ENCODE measurements at regions not wholly inside any gene's neighbourhood (a gene's known extent, or its start where the extent isn't known, plus 50 kb on each side); places are given as distances from the start of the nearest gene placed in this dataset.

GRCh38 chr14:62179367-62180018, 417.3 kb downstream of the SNAPC1 start:
- Histone ChIP-seq H3K27me3 (ENCODE audit: control insufficient read depth in 5 of 5, insufficient read depth in 4 of 5, low read length in 5 of 5) (peaks cover 0 to 4% (median 0%) of the 10 kb centered on the region in 5 donors), H3K9me3 (ENCODE audit: control insufficient read depth in 5 of 5, low read length in 5 of 5) (no peaks in the 10 kb centered on the region), H3K4me3 (ENCODE audit: low read depth in 1 of 5, low read length in 5 of 5) (no peak overlapping the region), H3K9ac (ENCODE audit: low read length in 5 of 5) (no peak overlapping the region), H3K27ac (ENCODE audit: low read depth, low read length) (no peak overlapping the region), H3K4me1 (ENCODE audit: control insufficient read depth in 5 of 5, insufficient read depth in 5 of 5, low read length in 5 of 5) (no peaks in the 10 kb centered on the region), H3K36me3 (ENCODE audit: control insufficient read depth in 5 of 5, insufficient read depth in 5 of 5, low read length in 5 of 5) (no peaks in the 10 kb centered on the region)

DNA sequence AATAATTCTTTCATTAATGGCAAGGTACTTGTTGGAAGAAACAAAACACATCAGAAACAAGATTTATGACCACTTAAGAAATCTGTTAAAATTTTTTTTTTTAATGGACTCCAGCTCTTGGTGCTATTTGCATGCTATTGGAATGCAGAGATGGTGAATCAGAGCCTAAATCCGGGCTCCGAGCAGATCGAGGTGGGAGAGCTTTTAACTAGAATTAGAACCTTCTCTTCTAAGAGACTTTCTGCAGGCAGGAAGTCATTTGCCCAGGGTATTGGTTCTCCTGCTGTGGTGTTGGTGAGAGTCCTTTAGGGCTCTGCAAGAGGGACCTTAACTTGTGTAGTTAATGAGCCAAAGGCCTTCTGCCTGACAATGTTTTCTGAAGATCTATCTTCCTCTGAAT, 419.4 kb downstream of the SNAPC1 start:
- Histone ChIP-seq H3K36me3 (ENCODE audit: control insufficient read depth in 5 of 5, insufficient read depth in 5 of 5, low read length in 5 of 5) (no peaks in the 10 kb centered on the region), H3K9me3 (ENCODE audit: control insufficient read depth in 5 of 5, low read length in 5 of 5) (no peaks in the 10 kb centered on the region), H3K4me1 (ENCODE audit: control insufficient read depth in 5 of 5, insufficient read depth in 5 of 5, low read length in 5 of 5) (no peaks in the 10 kb centered on the region), H3K4me3 (ENCODE audit: low read depth in 1 of 5, low read length in 5 of 5) (no peak overlapping the region), H3K27me3 (ENCODE audit: control insufficient read depth in 5 of 5, insufficient read depth in 4 of 5, low read length in 5 of 5) (peaks cover 0 to 3% (median 0%) of the 10 kb centered on the region in 5 donors), H3K27ac (ENCODE audit: low read depth, low read length) (no peak overlapping the region), H3K9ac (ENCODE audit: low read length in 5 of 5) (no peak overlapping the region)

DNA sequence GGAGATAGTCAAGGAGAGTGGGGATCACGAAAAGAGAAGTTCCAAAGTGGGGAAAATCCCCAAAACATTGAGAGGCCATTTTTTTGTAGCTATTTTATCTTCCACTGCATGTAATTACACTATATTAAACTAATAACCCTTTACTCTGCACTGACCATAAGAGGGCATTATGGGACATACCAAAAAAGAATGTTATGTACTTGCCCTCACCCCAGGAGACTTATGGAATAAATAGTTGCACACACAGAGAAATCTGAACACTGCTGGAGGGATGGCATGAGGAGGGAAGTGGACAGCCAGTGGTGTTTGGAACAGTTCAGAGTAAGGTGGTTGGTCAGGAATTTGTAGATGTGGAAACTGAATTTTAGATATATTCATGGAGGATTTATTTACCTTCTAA, 422.9 kb downstream of the SNAPC1 start:
- Histone ChIP-seq H3K27ac (ENCODE audit: low read depth, low read length) (no peak overlapping the region), H3K36me3 (ENCODE audit: control insufficient read depth in 5 of 5, insufficient read depth in 5 of 5, low read length in 5 of 5) (no peaks in the 10 kb centered on the region), H3K9ac (ENCODE audit: low read length in 5 of 5) (no peak overlapping the region), H3K4me1 (ENCODE audit: control insufficient read depth in 5 of 5, insufficient read depth in 5 of 5, low read length in 5 of 5) (no peaks in the 10 kb centered on the region), H3K4me3 (ENCODE audit: low read depth in 1 of 5, low read length in 5 of 5) (no peak overlapping the region), H3K27me3 (ENCODE audit: control insufficient read depth in 5 of 5, insufficient read depth in 4 of 5, low read length in 5 of 5) (peaks cover 0 to 3% (median 0%) of the 10 kb centered on the region in 5 donors), H3K9me3 (ENCODE audit: control insufficient read depth in 5 of 5, low read length in 5 of 5) (no peaks in the 10 kb centered on the region)

DNA sequence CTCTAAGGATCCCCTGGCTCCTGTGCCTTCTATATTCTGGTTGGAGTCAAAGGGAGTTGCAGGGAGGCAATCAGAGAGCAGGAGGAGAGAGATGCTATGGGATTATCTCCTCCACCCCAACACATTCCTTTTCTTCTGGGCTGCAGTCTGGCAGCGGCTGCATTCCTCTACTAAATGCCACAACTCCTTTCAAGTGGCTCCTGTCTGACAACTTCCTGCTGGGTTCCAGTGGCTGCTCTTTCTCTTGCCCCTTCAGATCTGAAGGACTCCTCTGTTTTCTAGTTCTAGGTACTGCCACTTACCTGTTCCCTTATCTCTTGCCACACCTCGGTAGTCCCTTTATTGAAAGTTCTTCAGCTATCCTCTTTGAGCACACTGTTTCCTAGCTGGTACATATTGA, 425.0 kb downstream of the SNAPC1 start:
- Histone ChIP-seq H3K27me3 (ENCODE audit: control insufficient read depth in 5 of 5, insufficient read depth in 4 of 5, low read length in 5 of 5) (peaks cover 0 to 3% (median 0%) of the 10 kb centered on the region in 5 donors), H3K9me3 (ENCODE audit: control insufficient read depth in 5 of 5, low read length in 5 of 5) (no peaks in the 10 kb centered on the region), H3K9ac (ENCODE audit: low read length in 5 of 5) (no peak overlapping the region), H3K4me1 (ENCODE audit: control insufficient read depth in 5 of 5, insufficient read depth in 5 of 5, low read length in 5 of 5) (no peaks in the 10 kb centered on the region), H3K4me3 (ENCODE audit: low read depth in 1 of 5, low read length in 5 of 5) (no peak overlapping the region), H3K27ac (ENCODE audit: low read depth, low read length) (no peak overlapping the region), H3K36me3 (ENCODE audit: control insufficient read depth in 5 of 5, insufficient read depth in 5 of 5, low read length in 5 of 5) (no peaks in the 10 kb centered on the region)

DNA sequence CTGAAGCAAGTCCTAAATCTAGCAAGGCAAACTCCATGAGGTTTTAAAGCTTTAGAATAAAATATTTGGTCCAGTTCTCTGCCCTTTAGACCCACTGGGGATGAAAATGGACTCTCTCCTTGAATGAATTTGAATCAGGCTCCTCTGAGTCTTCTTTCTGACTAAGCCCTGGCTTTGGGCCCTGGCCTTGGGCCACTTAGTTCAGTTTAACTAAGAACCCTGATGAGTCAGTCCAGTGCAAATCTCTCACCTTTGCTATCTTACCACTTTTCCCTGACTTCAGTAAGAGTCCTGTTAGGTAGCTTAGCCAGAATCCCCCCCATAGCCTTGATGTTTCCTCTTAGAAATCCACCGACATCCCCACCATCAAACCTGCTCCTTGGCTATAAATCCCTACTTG, 427.5 kb downstream of the SNAPC1 start:
- Histone ChIP-seq H3K9ac (ENCODE audit: low read length in 5 of 5) (no peak overlapping the region), H3K36me3 (ENCODE audit: control insufficient read depth in 5 of 5, insufficient read depth in 5 of 5, low read length in 5 of 5) (no peaks in the 10 kb centered on the region), H3K9me3 (ENCODE audit: control insufficient read depth in 5 of 5, low read length in 5 of 5) (no peaks in the 10 kb centered on the region), H3K4me1 (ENCODE audit: control insufficient read depth in 5 of 5, insufficient read depth in 5 of 5, low read length in 5 of 5) (no peaks in the 10 kb centered on the region), H3K4me3 (ENCODE audit: low read depth in 1 of 5, low read length in 5 of 5) (no peak overlapping the region), H3K27me3 (ENCODE audit: control insufficient read depth in 5 of 5, insufficient read depth in 4 of 5, low read length in 5 of 5) (no peaks in the 10 kb centered on the region), H3K27ac (ENCODE audit: low read depth, low read length) (no peak overlapping the region)

DNA sequence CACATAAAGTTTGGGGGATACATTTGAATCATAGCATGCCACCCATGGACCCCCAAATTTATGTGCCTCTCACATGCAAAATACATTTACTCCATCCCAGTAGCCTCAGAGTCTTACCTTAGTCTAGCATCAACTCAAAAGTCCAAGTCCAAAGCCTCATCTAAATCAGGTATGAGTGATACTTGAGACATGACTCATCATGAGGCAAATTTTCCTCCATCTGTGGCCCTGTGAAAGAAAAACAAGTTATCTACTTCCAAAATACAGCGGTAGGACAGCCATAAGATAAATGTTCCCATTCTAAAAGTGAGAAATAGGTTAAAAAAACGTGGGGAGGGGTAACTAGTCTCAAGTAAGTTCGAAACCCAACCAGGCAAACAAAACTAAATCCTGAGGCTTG, 444.2 kb downstream of the SNAPC1 start:
- Histone ChIP-seq H3K27me3 (ENCODE audit: control insufficient read depth in 5 of 5, insufficient read depth in 4 of 5, low read length in 5 of 5) (no peaks in the 10 kb centered on the region), H3K4me1 (ENCODE audit: control insufficient read depth in 5 of 5, insufficient read depth in 5 of 5, low read length in 5 of 5) (no peaks in the 10 kb centered on the region), H3K27ac (ENCODE audit: low read depth, low read length) (no peak overlapping the region), H3K9ac (ENCODE audit: low read length in 5 of 5) (no peak overlapping the region), H3K9me3 (ENCODE audit: control insufficient read depth in 5 of 5, low read length in 5 of 5) (peaks cover 0 to 7% (median 4%) of the 10 kb centered on the region in 5 donors), H3K4me3 (ENCODE audit: low read depth in 1 of 5, low read length in 5 of 5) (no peak overlapping the region), H3K36me3 (ENCODE audit: control insufficient read depth in 5 of 5, insufficient read depth in 5 of 5, low read length in 5 of 5) (no peaks in the 10 kb centered on the region)

DNA sequence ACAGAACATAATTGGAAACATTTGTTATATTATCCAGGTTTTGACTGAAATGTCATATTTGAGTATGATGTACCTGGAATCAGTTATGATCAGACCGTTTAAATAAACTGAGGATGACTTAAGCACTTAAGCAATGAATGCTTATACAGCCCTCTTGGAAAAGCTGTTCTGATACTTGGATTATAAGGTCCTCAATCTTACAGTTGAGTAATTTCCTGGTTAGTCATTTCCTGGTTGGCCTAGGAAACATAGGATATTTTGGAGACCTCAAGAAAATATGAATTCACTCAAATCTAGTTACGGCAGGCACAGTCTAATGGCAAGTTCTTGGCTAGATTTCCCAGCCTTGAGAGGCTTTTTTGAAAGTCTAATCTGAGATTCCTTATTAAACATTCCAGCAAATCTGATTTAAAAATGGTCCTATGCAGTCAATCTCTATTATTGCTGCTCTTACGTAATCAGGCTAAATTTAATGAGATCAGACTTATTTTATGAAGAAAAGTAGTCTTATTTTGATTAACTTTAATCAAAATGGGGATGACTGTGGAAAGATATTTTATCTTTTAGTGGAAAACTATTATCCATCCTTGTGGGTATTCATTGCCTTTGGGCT, 447.2 kb downstream of the SNAPC1 start:
- Histone ChIP-seq H3K4me3 (ENCODE audit: low read depth in 1 of 5, low read length in 5 of 5) (no peak overlapping the region), H3K27ac (ENCODE audit: low read depth, low read length) (no peak overlapping the region), H3K9me3 (ENCODE audit: control insufficient read depth in 5 of 5, low read length in 5 of 5) (peaks cover 0 to 7% (median 4%) of the 10 kb centered on the region in 5 donors), H3K9ac (ENCODE audit: low read length in 5 of 5) (no peak overlapping the region), H3K27me3 (ENCODE audit: control insufficient read depth in 5 of 5, insufficient read depth in 4 of 5, low read length in 5 of 5) (no peaks in the 10 kb centered on the region), H3K36me3 (ENCODE audit: control insufficient read depth in 5 of 5, insufficient read depth in 5 of 5, low read length in 5 of 5) (no peaks in the 10 kb centered on the region), H3K4me1 (ENCODE audit: control insufficient read depth in 5 of 5, insufficient read depth in 5 of 5, low read length in 5 of 5) (no peaks in the 10 kb centered on the region)

GRCh38 chr14:62213516-62213915, 451.3 kb downstream of the SNAPC1 start:
- Histone ChIP-seq H3K9ac (ENCODE audit: low read length in 5 of 5) (no peak overlapping the region), H3K4me3 (ENCODE audit: low read depth in 1 of 5, low read length in 5 of 5) (no peak overlapping the region), H3K4me1 (ENCODE audit: control insufficient read depth in 5 of 5, insufficient read depth in 5 of 5, low read length in 5 of 5) (no peaks in the 10 kb centered on the region), H3K27me3 (ENCODE audit: control insufficient read depth in 5 of 5, insufficient read depth in 4 of 5, low read length in 5 of 5) (no peaks in the 10 kb centered on the region), H3K9me3 (ENCODE audit: control insufficient read depth in 5 of 5, low read length in 5 of 5) (no peaks in the 10 kb centered on the region), H3K36me3 (ENCODE audit: control insufficient read depth in 5 of 5, insufficient read depth in 5 of 5, low read length in 5 of 5) (no peaks in the 10 kb centered on the region), H3K27ac (ENCODE audit: low read depth, low read length) (no peak overlapping the region)

DNA sequence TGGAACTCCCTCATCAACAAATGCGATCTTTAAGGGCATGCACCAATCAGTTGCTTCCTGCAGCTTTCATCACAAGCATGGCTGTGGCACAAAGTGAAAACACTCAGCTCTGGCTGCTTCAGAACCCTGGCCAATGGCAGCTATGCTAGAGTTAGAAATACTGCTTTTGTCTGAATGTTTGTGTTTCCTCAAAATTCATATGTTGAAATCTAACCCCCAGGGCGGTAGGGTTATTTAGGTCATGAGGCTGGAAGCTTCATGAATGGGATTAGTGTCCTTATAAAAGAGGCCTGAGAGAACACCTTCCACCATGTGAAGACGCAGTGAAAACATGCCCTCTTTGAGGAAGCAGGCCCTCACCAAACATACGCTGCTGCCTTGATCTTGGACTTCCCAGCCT, 453.9 kb downstream of the SNAPC1 start:
- H3K36me3 ChIP-seq (ENCODE audit: control insufficient read depth in 5 of 5, insufficient read depth in 5 of 5, low read length in 5 of 5) = no peaks in the 10 kb centered on the region
- H3K4me3 ChIP-seq (ENCODE audit: low read depth in 1 of 5, low read length in 5 of 5) = no peak overlapping the region
- H3K27me3 ChIP-seq (ENCODE audit: control insufficient read depth in 5 of 5, insufficient read depth in 4 of 5, low read length in 5 of 5) = no peaks in the 10 kb centered on the region
- no peaks in the 10 kb centered on the region for H3K9me3 ChIP-seq (ENCODE audit: control insufficient read depth in 5 of 5, low read length in 5 of 5)
- no peak overlapping the region for H3K27ac ChIP-seq (ENCODE audit: low read depth, low read length)
- no peaks in the 10 kb centered on the region for H3K4me1 ChIP-seq (ENCODE audit: control insufficient read depth in 5 of 5, insufficient read depth in 5 of 5, low read length in 5 of 5)
- no peak overlapping the region for H3K9ac ChIP-seq (ENCODE audit: low read length in 5 of 5)

DNA sequence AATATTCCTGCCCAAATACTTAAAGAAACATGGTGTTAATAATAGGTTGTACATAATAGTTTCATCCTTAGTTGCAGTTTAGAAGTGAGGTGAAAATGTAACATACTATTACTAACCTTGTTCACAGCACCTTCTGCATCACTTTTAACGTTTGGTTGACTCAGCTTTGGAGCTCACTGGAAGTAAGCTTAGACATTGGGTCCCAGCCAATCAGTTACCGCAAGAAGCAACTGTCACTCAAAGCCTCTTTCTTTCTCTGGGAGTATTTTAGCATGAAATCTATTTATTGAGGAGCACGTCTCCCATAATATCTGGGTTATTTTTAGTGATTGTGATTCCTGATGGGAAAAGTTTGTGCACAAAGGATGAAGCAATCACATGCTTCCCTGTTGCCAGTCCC, 472.6 kb downstream of the SNAPC1 start:
- no peak overlapping the region for H3K27ac ChIP-seq (ENCODE audit: low read depth, low read length)
- no peaks in the 10 kb centered on the region for H3K27me3 ChIP-seq (ENCODE audit: control insufficient read depth in 5 of 5, insufficient read depth in 4 of 5, low read length in 5 of 5)
- no peaks in the 10 kb centered on the region for H3K4me1 ChIP-seq (ENCODE audit: control insufficient read depth in 5 of 5, insufficient read depth in 5 of 5, low read length in 5 of 5)
- H3K36me3 ChIP-seq (ENCODE audit: control insufficient read depth in 5 of 5, insufficient read depth in 5 of 5, low read length in 5 of 5) = no peaks in the 10 kb centered on the region
- no peak overlapping the region for H3K4me3 ChIP-seq (ENCODE audit: low read depth in 1 of 5, low read length in 5 of 5)
- peaks cover 0 to 6% (median 5%) of the 10 kb centered on the region in 5 donors for H3K9me3 ChIP-seq (ENCODE audit: control insufficient read depth in 5 of 5, low read length in 5 of 5)
- H3K9ac ChIP-seq (ENCODE audit: low read length in 5 of 5) = no peak overlapping the region
